T-helper 1 cell treated with Interleukin-12 subunit alpha and Interleukin-12 subunit beta and Interleukin-4 antibody, amounts not matched to agents 30 ng/mL and 1 ng/mL, for 36 hours (primary cell): ENCODE measurements at regions not wholly inside any gene's neighbourhood (a gene's known extent, or its start where the extent isn't known, plus 50 kb on each side); places are given as distances from the start of the nearest gene placed in this dataset.

ENCODE experiments used
- intact Hi-C: fragments of 100-400 bp; cut with micrococcal nuclease; formaldehyde crosslinking; loops from one replicate; pipeline ENCODE4 v1.15.1; 2024

DNA sequence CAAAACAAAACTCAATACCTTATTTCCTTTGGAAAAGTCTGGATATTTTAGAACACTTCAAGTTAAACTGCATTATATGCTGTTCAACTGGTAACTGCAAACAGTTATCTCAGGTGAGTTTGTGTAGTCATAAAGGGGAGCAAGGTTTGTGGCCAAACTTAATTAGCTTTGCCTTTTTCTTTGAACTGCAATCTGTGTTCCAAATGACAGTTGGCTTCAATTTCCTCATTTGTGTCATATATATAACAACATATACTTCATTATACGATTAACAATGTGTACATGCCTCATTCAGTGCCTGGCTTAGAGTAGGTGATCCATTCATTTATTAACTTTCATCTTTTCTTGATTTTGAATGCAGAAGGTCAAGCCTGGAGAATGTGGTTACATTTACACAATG lies 55.8 kb downstream of the KCNE4 start:
- intact Hi-C loops, result no loop called here

DNA sequence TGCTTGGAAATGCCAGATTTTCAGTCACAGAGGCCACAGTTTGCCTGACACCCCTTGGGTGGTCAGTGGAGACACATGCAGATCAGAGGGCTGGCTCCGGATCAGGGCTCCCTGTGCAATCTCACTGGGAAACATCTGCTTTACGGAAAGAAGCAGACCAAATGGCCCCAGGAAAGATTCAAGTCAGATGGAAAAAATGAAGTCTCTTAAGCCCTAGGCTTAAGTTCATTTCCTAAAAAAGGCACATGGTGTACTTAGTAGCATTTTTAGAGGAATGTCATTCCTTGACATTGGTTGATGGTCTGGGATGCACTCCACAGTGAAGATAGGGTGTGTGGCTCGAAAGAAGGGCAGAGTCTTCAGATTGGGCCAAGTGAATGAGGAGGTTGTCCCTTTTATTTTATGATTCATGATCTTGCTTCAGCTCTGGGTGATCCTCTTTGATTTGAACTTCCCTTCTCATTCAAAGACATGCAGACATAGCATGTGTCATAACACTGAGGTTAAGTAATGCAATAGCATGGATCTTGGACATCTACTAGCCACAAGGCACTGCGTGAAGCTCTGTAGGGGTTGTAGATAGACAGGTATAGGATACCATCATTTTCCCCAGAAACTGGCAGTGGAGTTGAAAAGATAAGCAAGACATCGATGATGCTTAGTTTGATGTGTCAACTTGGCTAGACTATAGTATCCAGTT lies 56.5 kb downstream of the KCNE4 start:
- intact Hi-C loops, result no loop called here

DNA sequence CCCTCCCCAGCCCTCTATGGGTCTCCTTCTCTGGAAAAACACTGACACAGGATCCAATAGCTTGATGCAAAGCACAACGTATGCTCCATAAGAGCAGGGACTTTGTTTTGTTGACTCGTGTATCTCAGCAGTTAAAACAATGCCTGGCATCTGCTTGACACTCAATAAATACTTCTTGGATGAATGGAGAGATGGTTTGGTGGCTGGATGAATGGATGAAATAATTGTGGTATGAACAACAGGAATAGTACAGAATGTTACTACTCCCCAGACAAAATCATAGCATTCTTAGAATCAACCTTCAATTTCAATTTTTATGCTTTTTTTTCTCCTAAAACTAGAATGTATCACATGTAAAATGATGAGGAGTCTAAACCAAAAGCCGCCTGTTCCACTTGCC lies 57.4 kb downstream of the KCNE4 start:
- intact Hi-C loops, result no loop called here

DNA sequence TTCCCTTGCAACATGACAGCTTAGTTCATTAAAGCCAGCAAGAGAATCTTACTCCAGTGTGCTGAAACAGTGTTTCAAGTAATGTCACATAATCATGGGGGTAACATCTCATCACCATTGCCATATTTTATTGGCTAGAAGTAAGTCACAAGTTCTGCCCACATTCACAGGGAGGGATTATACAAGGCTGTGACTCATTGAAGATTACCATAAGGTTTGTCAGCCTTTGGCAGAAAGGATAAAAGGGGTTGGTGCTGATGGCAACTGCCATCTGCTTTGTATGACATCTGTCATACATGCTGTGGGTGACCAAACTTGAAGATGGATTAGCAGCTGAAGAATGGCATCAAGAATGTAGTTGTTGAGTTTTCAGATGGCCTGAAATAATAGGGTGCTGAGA lies 61.2 kb downstream of the KCNE4 start:
- intact Hi-C loops, result no loop called here

DNA sequence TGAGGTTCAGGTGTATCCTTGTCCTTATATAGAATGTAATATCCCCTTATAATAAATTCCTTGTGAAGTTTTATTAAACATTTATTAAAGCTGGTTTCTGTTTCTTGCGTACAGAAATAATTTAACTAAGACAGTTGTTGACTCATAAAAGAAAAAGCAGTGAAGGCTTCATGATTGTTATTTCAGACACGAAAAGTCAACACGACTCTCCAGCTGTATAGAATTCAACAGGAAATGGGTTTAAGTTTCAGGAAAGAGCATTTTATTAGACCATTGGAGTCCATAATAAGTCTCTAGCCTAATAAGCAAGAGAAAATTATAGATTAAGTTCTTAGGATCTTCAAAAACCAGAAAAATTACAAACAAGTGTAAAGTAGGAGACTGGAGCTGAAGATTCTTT lies 62.2 kb downstream of the KCNE4 start:
- intact Hi-C loops, result no loop called here

DNA sequence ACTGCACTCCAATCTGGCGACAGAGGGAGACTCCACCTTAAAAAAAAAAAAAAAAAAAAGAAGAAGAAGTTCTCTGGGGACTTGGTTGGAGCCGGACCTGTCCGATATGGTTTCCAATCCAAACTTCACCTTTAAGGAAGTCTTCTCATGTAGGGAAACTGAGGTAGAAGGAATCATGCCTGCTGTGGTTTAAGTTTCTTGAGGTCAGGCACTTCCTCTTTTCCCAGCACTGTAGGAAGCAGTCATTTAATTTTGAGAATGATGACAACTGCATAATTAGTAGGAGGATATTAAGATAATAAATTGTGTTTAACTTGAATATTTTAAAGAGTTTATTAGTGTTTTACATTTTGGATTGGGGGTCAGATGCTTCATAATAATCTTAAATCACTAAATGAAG lies 62.9 kb downstream of the KCNE4 start:
- intact Hi-C loops, result no loop called here

DNA sequence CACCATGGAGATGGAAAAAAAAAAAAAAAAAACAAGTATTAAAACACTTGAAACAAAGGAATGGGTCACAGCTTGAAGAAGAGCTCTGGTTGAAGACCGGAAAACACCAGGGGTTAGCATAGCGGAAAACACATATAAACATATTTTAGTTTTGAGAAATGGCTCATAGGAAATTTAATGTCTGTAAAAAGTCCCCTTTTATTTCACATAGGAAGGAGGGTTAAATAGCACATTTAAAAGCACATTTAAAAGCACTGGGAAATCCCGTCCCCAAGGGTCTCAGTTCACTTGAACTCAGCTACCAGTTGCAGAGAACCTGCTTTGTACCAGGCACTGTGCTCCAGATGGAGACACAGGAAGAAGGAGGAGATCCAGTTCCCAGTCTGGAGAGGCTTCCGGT lies 65.5 kb downstream of the KCNE4 start:
- intact Hi-C loops, result no loop called here

DNA sequence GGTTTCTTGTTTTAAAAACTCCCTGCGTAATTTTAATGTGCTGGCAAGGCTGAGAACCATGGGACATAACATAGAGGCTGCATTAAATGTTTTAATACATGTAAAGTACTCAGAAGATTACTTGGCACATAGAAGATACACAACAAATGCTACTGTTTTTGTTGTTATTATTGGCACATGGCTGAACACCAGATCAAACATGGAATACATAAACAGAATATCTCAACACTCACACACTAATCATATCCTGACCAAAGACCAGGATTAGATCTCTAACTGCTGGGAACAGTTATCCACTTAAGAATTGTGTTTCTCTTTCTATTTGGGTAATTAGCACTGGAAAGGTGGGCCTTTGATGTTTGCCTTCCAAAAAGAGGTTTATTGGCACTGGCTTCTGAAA lies 69.3 kb downstream of the KCNE4 start:
- intact Hi-C loops, result no loop called here

DNA sequence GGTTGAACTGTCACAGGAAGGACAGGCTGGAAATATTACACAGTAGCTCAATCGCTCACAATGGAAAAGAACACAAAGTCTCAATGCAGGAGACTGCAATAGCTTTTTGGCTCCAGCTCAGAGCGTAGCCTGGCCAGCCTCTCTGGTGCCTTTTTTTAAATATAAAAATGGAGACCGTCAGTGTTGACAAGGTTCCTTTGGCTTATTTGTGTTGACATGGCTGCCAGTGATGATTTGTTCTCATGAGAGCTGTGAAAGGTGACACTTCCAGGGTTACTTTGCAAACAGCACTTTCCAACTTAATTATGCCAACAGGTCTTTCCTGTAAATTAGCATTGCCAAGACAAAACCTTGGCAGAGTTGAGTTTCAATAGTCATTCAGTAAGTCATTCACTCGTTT lies 70.8 kb downstream of the KCNE4 start:
- intact Hi-C loops, result no loop called here

DNA sequence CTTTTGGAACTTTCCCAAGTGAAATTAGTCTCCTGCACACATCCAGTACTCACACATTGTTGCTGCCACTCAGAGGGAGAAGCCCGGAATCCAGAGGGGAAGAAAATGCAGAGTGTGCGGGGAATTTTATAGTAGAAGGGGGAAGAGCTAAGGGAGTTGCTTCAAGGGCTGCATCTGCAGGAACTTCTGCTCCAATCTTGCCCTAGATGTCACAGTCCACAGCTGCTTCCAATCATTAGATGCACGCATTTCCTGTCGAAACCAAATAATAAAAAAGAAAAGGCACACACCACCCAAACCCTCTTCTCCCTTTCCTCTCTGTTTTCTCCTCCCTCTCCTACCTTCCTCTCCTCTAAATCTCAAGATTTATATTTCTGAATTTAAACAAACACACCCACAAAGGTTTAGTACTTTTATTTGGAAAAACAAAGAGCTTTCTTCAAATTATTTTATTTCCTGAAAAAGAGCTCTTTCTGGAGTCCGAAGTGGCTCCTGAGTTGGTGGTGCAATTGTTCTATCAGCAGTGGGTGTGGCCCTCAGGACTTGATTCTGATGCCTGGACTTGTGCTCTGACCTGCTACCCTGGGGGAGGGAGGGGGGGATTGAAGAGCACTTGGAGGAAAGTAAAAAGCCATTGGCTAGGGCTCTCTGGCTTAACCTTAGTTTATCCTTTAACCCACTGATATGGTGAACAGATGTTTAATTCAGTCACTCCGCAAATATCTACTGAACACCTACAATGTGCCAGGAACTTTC lies 72.0 kb downstream of the KCNE4 start:
- intact Hi-C loops, result no loop called here

DNA sequence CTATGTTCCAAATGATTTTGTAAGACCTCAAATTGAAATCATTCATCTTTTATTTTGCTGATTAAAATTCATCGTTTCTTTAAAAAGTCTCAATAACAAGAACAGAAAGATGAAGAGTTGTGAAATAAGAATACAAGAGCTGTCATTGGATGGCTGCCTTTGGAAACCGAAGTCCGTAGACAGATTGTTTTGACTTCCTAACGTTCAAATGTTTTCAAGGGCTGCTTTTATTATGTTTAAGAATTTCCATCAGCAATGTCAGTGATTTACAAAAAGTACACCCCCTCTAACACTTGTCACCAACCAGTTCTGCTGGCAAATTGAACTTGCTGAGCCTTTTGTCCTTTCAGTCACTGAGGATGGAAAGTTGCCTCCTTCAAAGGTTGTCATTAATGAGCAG lies 89.6 kb downstream of the KCNE4 start:
- intact Hi-C loops, result no loop called here

DNA sequence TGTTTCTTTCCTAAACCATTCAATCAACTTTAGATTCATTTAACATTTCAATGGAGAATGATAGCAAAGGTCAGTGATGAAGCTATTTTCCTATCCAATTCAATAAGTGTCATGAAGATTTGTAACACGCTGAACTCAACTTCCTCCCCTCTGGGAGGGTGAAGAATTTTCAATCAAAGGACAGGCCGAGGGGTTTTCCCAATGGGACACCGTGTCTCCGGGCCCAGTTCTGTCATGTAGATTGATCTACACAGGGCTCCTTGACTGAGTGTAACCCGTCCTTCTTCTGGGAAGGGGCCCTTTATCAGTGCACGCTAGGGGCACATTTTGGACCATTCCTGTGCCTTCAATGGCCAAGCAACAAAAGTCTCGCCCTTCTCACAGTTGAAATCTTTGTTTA lies 90.1 kb downstream of the KCNE4 start:
- intact Hi-C loops, result no loop called here

DNA sequence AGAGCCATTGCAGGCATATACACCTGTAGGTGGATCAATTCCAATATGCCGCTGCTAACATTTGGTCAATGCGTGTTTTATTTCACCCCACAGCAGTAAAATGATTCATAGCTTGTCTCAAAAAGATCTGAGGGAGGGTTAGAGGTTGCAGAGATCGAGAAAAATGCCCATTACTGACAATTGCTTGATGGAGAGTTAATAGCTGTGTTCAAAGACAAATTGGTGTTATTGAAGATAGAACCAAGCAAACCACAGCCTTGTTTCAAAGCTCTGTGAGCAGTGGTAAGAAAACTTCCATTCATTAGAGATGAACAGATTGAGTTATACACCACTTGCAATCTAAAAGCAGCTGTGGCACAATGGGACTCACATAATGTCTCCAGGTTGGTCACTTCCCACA lies 95.4 kb downstream of the KCNE4 start:
- intact Hi-C loops, result no loop called here

DNA sequence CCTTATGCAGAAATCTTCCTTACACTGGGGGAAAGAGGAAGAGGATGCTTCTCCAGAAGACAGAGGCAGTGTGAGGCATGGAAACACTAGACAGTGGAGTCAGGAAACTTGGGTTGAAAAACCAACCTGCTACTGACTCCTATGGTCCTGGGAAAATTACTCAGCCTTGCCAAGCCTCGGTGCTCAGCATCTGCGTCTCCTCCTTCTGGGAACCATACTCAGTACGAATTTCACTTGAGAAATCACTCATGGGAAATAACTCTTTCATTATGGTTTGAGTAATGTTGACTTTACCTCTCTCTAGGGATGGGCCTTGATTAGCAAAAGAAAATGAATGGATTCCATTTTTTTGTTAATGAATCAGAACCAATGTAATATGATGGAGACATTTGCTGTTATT lies 96.5 kb downstream of the KCNE4 start:
- intact Hi-C loops, result no loop called here

DNA sequence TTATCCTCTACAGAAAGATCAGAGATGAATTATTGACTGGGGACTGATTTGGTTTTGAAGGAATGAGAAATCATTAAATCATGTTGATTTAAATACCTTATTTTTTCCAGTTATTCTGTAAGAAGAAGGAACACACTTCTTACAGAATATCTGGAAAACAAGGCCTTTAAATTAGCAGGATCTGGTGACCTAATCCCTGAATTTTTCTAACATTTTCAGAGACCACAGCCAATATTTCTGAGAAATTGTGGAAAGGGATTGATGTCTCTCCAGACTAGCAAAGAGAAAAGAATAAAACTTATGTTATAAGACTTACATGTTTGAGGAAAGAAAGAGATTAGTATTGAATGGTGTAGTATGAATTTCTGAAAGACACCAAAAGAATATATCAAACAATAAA lies 104.0 kb downstream of the KCNE4 start:
- intact Hi-C loops, result no loop called here

DNA sequence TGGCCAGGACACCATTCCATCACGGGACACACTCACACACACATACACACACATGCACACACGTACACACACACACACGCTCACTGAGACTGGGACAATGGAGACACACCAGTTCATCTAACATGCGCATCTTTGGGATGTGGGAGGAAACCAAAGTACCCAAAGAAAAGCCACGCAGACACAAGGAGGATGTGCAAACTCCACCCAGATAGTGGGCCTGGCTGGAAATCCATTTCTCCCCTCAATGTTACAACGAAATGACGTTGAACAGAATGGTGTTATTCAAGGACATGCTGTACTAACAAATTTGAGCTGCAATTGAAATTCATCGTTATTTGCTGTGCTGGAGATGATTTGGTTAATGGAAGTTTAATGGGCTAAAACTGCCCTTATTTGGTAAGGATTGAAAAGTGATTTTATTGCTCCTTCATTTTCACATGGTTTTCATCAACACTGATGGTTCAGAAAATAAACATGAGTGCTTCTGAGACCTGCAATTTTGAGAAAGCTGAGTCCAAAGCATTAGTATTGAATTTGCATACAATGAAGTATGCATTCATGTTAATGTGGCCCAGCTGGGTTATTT lies 110.0 kb downstream of the KCNE4 start:
- intact Hi-C loops, result no loop called here

DNA sequence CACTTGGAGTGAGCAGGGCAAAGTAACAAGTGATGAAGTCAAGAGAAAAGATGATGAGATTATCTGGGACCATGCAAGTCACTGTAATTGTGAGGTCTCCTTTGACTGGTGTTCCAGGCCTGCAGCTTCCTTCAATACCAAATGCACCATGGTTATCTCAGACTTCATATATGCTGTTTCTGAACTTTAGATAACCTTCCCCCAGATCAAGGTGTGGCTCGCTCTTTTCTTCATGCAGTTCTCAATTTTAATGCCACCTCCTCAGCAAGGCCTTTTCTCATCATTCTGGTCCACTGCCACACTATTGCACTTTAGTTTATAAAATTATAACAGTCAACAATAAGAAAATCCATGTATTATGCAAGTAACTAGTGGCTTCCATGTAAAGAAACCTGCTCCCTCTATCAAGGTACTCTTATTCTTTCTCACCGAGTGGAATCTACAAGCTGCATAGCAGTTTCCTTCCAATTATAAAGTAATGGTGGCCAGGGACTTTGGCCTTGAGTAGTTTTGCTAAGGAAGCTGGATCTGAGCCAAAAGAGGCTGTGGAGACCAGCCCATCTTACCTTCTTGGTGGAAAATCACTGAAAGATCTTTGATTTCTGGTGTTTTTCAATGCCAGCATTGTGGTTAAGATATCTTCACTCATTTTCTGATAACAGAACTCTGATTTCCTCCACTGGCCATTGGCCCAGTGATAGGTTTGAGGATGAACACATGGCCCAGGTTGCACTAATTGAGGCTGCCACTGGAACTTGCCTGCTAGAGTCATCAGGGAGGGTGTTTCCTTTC lies 113.6 kb downstream of the KCNE4 start:
- intact Hi-C loops, result no loop called here

DNA sequence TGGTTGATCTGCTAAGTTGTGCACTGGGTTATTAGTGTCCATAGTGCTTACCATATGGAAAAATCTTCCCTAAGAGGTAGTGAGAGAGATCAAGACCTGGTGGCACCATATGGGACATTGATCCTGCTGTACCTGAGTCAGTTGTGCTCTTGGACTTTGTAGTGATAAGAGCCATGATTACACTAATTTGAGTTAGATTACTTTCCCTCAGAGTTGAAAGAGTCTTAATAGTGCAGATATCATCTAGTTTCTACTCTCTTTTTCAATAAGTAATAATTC lies 114.2 kb downstream of the KCNE4 start:
- intact Hi-C loops, result no loop called here

DNA sequence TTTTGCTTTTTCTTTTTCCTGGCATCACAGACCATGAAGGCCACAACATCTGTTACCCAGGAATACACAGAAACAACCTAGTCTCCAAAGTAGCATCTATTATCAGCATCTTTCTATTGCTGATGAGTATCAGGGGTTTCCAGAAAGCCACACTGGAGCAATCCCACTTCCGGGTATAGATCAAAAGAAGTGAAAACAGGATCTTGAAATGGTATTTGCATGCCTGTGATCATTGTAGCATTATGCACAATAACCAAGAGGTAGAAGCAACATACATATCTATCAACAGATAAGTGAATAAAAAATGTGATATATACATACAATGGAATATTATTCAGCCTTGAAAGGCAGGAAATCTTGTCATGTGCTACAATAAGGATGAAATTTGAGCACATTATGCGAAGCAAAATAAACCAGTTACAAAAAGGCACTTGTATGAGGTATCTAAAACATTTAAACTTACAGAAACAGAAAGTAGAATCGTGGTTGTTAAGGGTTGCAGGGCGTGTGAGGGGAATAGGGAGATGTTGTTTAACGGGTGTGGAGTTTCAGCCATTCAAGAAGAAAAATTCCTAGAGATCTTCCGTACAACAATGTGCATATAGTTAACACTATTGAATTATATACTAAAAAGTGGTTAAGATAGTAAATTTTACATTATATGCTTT lies 115.1 kb downstream of the KCNE4 start:
- intact Hi-C loops, result no loop called here

DNA sequence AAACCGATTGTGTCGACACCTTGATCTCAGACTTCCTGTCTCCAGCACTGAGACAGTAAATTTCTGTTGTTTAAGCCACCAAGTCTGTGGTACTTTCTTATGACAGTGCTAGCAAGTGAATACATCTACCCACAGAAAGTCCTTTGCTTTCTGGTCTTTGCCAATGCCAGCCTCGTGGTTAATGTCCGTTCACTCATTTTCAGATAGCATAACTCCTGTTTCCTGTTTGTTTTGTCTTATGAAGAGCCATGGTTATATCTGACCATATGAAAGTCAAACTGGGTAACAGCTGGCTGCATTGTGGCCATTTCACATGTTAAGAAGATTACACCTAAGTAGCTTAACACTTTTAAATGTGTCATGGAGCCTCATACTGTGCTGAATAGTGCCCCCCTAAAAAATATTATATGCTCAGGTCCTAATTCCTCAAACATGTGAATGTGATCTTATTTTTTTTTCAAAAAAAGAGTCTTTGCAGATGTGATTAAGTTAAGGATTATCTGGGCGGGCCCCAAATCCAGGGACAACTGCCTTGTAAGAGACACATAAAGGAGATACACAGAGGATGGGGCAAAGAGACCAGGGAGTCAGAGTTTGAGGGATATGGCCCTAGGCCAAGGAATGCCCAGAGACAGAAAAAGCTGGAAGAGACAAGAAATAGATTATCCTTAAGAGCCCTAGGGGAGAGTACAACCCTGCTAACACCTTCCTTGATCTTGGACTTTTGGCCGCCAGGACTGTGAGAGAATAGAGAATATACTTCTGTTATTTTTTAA lies 118.0 kb downstream of the KCNE4 start:
- intact Hi-C loops, result no loop called here

DNA sequence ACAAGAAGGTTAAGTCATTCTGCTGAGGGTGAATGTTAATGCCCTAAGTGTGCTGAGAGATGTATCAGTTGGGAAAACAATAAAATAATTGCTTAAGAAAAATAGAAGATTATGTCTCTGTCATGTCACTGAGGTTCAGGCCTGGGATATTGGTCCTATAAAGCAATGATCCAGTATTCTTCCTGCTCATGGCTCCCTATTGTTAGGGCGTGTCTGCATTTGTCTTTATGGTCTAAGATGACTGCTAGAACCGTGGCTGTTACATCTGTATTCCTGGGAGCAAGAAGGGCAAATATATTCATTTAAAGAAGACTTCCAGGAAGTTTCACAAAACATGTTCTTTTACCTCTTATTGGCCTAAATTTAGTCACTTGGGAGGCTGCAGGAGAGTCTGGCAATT lies 125.0 kb downstream of the KCNE4 start:
- intact Hi-C loops, result no loop called here
